Neuronal stem cell (in vitro differentiated cells): ENCODE measurements at regions not wholly inside any gene's neighbourhood (a gene's known extent, or its start where the extent isn't known, plus 50 kb on each side); places are given as distances from the start of the nearest gene placed in this dataset.

Experiments used
- DNase-seq: peaks from one replicate; pipeline ENCODE4 v3.0.0-alpha.2; 2013; ENCODE audit warnings: low spot score
- H2AFZ ChIP-seq: one replicate; pipeline ENCODE4 v1.6.1; 2013; ENCODE audit warnings: mild to moderate bottlenecking, low read length, inconsistent platforms
- H2AK5ac ChIP-seq: 2 replicates; pipeline ENCODE4 v1.6.1; 2013; ENCODE audit warnings: low read depth, mild to moderate bottlenecking, inconsistent platforms, low read length, moderate library complexity, mixed read lengths
- H2BK120ac ChIP-seq: 2 replicates; pipeline ENCODE4 v1.6.1; 2013; ENCODE audit warnings: low read depth, mild to moderate bottlenecking, inconsistent platforms, low read length, moderate library complexity, mixed read lengths
- H2BK12ac ChIP-seq: one replicate; pipeline ENCODE4 v1.6.1; 2013; ENCODE audit warnings: low read length, inconsistent platforms
- H2BK15ac ChIP-seq: 2 replicates; pipeline ENCODE4 v1.6.1; 2013; ENCODE audit warnings: mild to moderate bottlenecking, low read length, inconsistent platforms, mixed read lengths
- H2BK5ac ChIP-seq: one replicate; pipeline ENCODE4 v1.6.1; 2013; ENCODE audit warnings: inconsistent platforms, mild to moderate bottlenecking, low read length, moderate library complexity
- H3K14ac ChIP-seq: one replicate; pipeline ENCODE4 v1.6.1; 2013; ENCODE audit warnings: low read length, inconsistent platforms
- H3K18ac ChIP-seq: 2 replicates; pipeline ENCODE4 v1.6.1; 2013; ENCODE audit warnings: low read length, inconsistent platforms
- H3K23ac ChIP-seq: 2 replicates; pipeline ENCODE4 v1.6.1; 2013; ENCODE audit warnings: low read depth, mild to moderate bottlenecking, mixed read lengths, low read length, inconsistent platforms; ENCODE audit not compliant: poor library complexity
- H3K27ac ChIP-seq: replicated peaks from 3 replicates; pipeline ENCODE4 v1.5.1; 2013; ENCODE audit warnings: low read length, inconsistent platforms
- H3K27me3 ChIP-seq, 3 experiments: 2 replicates each; pipeline ENCODE4 v1.6.1; 2013; ENCODE audit warnings: low read length in 3 of 3, mild to moderate bottlenecking in 2 of 3, inconsistent platforms in 1 of 3, low read depth in 1 of 3, mixed read lengths in 1 of 3, moderate library complexity in 1 of 3; ENCODE audit not compliant: control insufficient read depth in 3 of 3, insufficient read depth in 3 of 3
- H3K36me3 ChIP-seq, 2 donors: replicated peaks in 1 of 2; 2 replicates each; pipeline ENCODE4 v1.6.1; 2013; ENCODE audit warnings: low read length in 2 of 2; ENCODE audit not compliant: control insufficient read depth in 2 of 2, insufficient read depth in 2 of 2
- H3K4ac ChIP-seq: 2 replicates; pipeline ENCODE4 v1.6.1; 2013; ENCODE audit warnings: inconsistent platforms, mild to moderate bottlenecking, low read length, moderate library complexity
- H3K4me1 ChIP-seq, 2 donors: 1 replicate in 1 of 2; 2 replicates in 1 of 2; pipeline ENCODE4 v1.6.1; 2013; ENCODE audit warnings: low read length in 2 of 2, low read depth in 1 of 2; ENCODE audit not compliant: control insufficient read depth in 2 of 2, insufficient read depth in 1 of 2
- H3K4me2 ChIP-seq: one replicate; pipeline ENCODE4 v1.6.1; 2013; ENCODE audit warnings: mild to moderate bottlenecking, low read length, inconsistent platforms; ENCODE audit not compliant: insufficient read depth, poor library complexity, severe bottlenecking
- H3K4me3 ChIP-seq, 2 donors: 2 replicates each; pipeline ENCODE4 v1.5.1; 2013; ENCODE audit warnings: low read length in 2 of 2, mild to moderate bottlenecking in 2 of 2, inconsistent platforms in 1 of 2, moderate library complexity in 1 of 2
- H3K79me1 ChIP-seq: one replicate; pipeline ENCODE4 v1.6.1; 2013; ENCODE audit warnings: low read depth, mild to moderate bottlenecking, inconsistent platforms, low read length, moderate library complexity
- H3K9ac ChIP-seq: one replicate; pipeline ENCODE4 v1.6.1; 2013; ENCODE audit warnings: mild to moderate bottlenecking, low read depth, low read length, inconsistent platforms; ENCODE audit not compliant: poor library complexity
- H3K9me3 ChIP-seq, 2 donors: replicated peaks in 1 of 2; 2 replicates each; pipeline versions ENCODE3 to v1.6.1; 2013; ENCODE audit warnings: low read length in 2 of 2, mild to moderate bottlenecking in 2 of 2, inconsistent platforms in 1 of 2, low read depth in 1 of 2, mixed read lengths in 1 of 2, moderate library complexity in 1 of 2; ENCODE audit not compliant: control insufficient read depth in 2 of 2, insufficient read depth in 1 of 2
- H4K8ac ChIP-seq: one replicate; pipeline ENCODE4 v1.6.1; 2013; ENCODE audit warnings: low read depth, mild to moderate bottlenecking, inconsistent platforms, low read length, moderate library complexity
- H4K91ac ChIP-seq: one replicate; pipeline ENCODE4 v1.6.1; 2013; ENCODE audit warnings: low read length, low read depth, mild to moderate bottlenecking, inconsistent platforms; ENCODE audit not compliant: poor library complexity
- WGBS, 2 donors: extraction: QIAGEN DNeasy Blood & Tissue Kit; methylation state at CpG; one replicate each; pipeline ENCODE4 v1.1.7; 2013; ENCODE audit warnings: missing lambda C conversion rate in 2 of 2, mixed read lengths in 1 of 2; ENCODE audit not compliant: insufficient read length in 2 of 2, insufficient replicate concordance in 1 of 2; ENCODE audit errors: extremely low coverage in 2 of 2; 5-methylcytosine and 5-hydroxymethylcytosine counted together

DNA sequence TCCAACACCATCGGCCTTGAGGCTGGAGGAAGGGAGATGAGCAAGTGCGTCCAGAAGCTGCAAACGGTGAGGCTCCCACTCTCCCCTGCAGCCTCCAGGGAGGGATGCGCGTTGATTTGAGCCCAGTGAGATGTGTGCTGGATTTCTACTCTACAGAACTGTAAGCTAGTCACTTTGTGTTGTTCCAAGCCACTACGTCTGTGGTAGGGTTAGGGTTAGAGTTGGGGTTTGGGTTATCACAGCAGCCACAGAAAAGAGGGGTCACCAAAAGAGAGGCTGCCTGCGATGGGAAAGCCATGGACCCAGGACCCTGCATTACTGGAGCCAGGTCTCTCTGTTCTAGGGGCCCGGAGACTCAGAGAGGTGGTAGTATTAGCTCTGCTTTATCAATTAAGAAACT is 94.5 kb downstream of the KCNF1 start:
- H3K27ac ChIP-seq: no peak overlapping the region
- H3K23ac ChIP-seq: no peak overlapping the region
- H3K4me1 ChIP-seq: peaks cover 6 to 10% of the 10 kb centered on the region in 2 donors
- DNase-seq: no peak
- H2AK5ac ChIP-seq: no peak overlapping the region
- no peak overlapping the region for H4K8ac ChIP-seq
- no peaks in the 10 kb centered on the region for H3K36me3 ChIP-seq
- H3K9ac ChIP-seq: no peak overlapping the region
- no peaks in the 10 kb centered on the region for H3K79me1 ChIP-seq
- no peak overlapping the region for H2BK120ac ChIP-seq
- no peak overlapping the region for H3K14ac ChIP-seq
- H2BK12ac ChIP-seq: no peak overlapping the region
- no peak overlapping the region for H2AFZ ChIP-seq
- no peak overlapping the region for H3K4me2 ChIP-seq
- no peak overlapping the region for H3K18ac ChIP-seq
- H2BK15ac ChIP-seq: no peak overlapping the region
- no peak overlapping the region for H3K4me3 ChIP-seq
- no peaks in the 10 kb centered on the region for H3K27me3 ChIP-seq
- H3K4ac ChIP-seq: no peak overlapping the region
- no peak overlapping the region for H4K91ac ChIP-seq
- no peaks in the 10 kb centered on the region for H3K9me3 ChIP-seq
- WGBS, 2 donors: no CpG with 5 or more reads among the region's 8 CpGs
- H2BK5ac ChIP-seq: no peak overlapping the region

GRCh38 chr2:11007331-11008264 is 95.9 kb downstream of the KCNF1 start:
- no peak overlapping the region for H3K27ac ChIP-seq
- no peaks in the 10 kb centered on the region for H3K27me3 ChIP-seq
- H3K79me1 ChIP-seq: no peaks in the 10 kb centered on the region
- no peak overlapping the region for H4K91ac ChIP-seq
- no peak overlapping the region for H2BK12ac ChIP-seq
- H2AK5ac ChIP-seq: no peak overlapping the region
- no peak overlapping the region for H2BK15ac ChIP-seq
- WGBS, 2 donors: no CpG with 5 or more reads among the region's 18 CpGs
- H3K36me3 ChIP-seq: no peaks in the 10 kb centered on the region
- no peak overlapping the region for H2BK5ac ChIP-seq
- no peak overlapping the region for H3K14ac ChIP-seq
- no peak overlapping the region for H4K8ac ChIP-seq
- no peak for DNase-seq
- H3K4me3 ChIP-seq: no peak overlapping the region
- peaks cover 6 to 10% of the 10 kb centered on the region in 2 donors for H3K4me1 ChIP-seq
- H2BK120ac ChIP-seq: no peak overlapping the region
- H3K4ac ChIP-seq: no peak overlapping the region
- H3K18ac ChIP-seq: peak overlapping the region; percentile 11
- no peak overlapping the region for H3K23ac ChIP-seq
- no peak overlapping the region for H3K4me2 ChIP-seq
- H2AFZ ChIP-seq: no peak overlapping the region
- H3K9ac ChIP-seq: no peak overlapping the region
- peaks cover 3 to 4% of the 10 kb centered on the region in 2 donors for H3K9me3 ChIP-seq

GRCh38 chr2:11008773-11009172 is 97.0 kb downstream of the KCNF1 start:
- no CpG with 5 or more reads among the region's 4 CpGs for WGBS, 2 donors
- no peak overlapping the region for H3K9ac ChIP-seq
- no peak overlapping the region for H3K4me3 ChIP-seq
- no peaks in the 10 kb centered on the region for H3K36me3 ChIP-seq
- H3K4me2 ChIP-seq: no peak overlapping the region
- no peak overlapping the region for H3K14ac ChIP-seq
- no peak overlapping the region for H2AK5ac ChIP-seq
- no peaks in the 10 kb centered on the region for H3K27me3 ChIP-seq
- H4K91ac ChIP-seq: no peak overlapping the region
- no peak overlapping the region for H4K8ac ChIP-seq
- H3K4ac ChIP-seq: no peak overlapping the region
- no peak overlapping the region for H2BK5ac ChIP-seq
- no peak for DNase-seq
- no peak overlapping the region for H2AFZ ChIP-seq
- no peak overlapping the region for H2BK15ac ChIP-seq
- H2BK120ac ChIP-seq: no peak overlapping the region
- H3K79me1 ChIP-seq: no peaks in the 10 kb centered on the region
- peaks cover 6 to 7% of the 10 kb centered on the region in 2 donors for H3K4me1 ChIP-seq
- no peak overlapping the region for H3K23ac ChIP-seq
- no peak overlapping the region for H2BK12ac ChIP-seq
- H3K18ac ChIP-seq: no peak overlapping the region
- peaks cover 3 to 4% of the 10 kb centered on the region in 2 donors for H3K9me3 ChIP-seq
- no peak overlapping the region for H3K27ac ChIP-seq

GRCh38 chr2:11009176-11009575 is 97.4 kb downstream of the KCNF1 start:
- Histone ChIP-seq H4K91ac (no peak overlapping the region), H2AK5ac (no peak overlapping the region), H3K27me3 (no peaks in the 10 kb centered on the region), H3K36me3 (no peaks in the 10 kb centered on the region), H2BK5ac (no peak overlapping the region), H3K14ac (no peak overlapping the region), H2AFZ (no peak overlapping the region), H3K9me3 (peaks cover 3 to 4% of the 10 kb centered on the region in 2 donors), H2BK12ac (no peak overlapping the region), H3K4me1 (peaks cover 4 to 6% of the 10 kb centered on the region in 2 donors), H3K4me3 (no peak overlapping the region), H3K23ac (no peak overlapping the region), H4K8ac (no peak overlapping the region), H3K9ac (no peak overlapping the region), H2BK120ac (no peak overlapping the region), H3K4ac (no peak overlapping the region), H3K27ac (no peak overlapping the region), H3K18ac (no peak overlapping the region), H2BK15ac (no peak overlapping the region), H3K79me1 (no peaks in the 10 kb centered on the region), H3K4me2 (no peak overlapping the region)
- no CpG with 5 or more reads among the region's 3 CpGs for WGBS, 2 donors
- no peak for DNase-seq
